GM12878 (cell line): ENCODE measurements at regions not wholly inside any gene's neighbourhood (a gene's known extent, or its start where the extent isn't known, plus 50 kb on each side); places are given as distances from the start of the nearest gene placed in this dataset.

ENCODE experiments used
- MYC ChIP-seq: IDR thresholded peaks from 2 replicates; pipeline ENCODE4 v1.6.1; 2011; ENCODE audit warnings: mild to moderate bottlenecking, low read length, moderate library complexity, inconsistent platforms; ENCODE audit not compliant: insufficient read depth, insufficient replicate concordance, insufficient read length, severe bottlenecking
- SREBF2 ChIP-seq: IDR thresholded peaks from 2 replicates; pipeline ENCODE4 v1.6.1; 2012; ENCODE audit warnings: mild to moderate bottlenecking, low read length
- ZNF24 ChIP-seq: fragments of 450-650 bp; IDR thresholded peaks from 2 replicates; pipeline ENCODE4 v1.6.1; 2017; ENCODE audit warnings: antibody characterized with exemption, mild to moderate bottlenecking
- TF ChIP-seq, protein P1 (sequence below), 3 experiments: IDR thresholded peaks in 2 of 3; conservative IDR thresholded peaks in 1 of 3; 2 replicates each; pipeline ENCODE4 v1.5.1; 2011; ENCODE audit warnings: low read depth in 3 of 3, low read length in 3 of 3, mild to moderate bottlenecking in 3 of 3, control low read depth in 2 of 3, moderate library complexity in 2 of 3, inconsistent platforms in 1 of 3, mixed read lengths in 1 of 3; ENCODE audit not compliant: control insufficient read depth in 2 of 3, insufficient read depth in 1 of 3; ENCODE audit errors: extremely low read depth in 1 of 3

DNA sequence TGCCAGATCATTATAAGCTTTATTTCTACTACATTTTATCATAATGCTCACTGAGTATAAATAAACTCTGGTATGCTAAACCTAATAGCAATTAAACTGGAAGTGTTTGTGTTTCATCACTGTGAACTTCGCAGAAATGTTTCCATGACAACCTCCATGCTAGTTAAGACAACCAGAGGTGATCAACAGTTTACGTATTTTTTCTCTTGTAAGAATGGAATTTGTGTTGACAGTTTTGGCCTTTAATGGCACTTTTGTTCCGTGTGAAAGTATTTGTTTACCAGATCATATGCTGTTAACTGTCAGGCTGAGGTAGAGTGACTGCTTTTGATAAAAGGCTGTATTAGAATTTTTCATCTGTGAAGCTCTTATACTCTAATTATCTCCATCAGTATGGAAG lies 212.1 kb upstream of the PPP1R3A start:
- TF ChIP-seq ZNF24 (no peak), SREBF2 (no peak), MYC (no peak)
- TF ChIP-seq, protein P1, sequence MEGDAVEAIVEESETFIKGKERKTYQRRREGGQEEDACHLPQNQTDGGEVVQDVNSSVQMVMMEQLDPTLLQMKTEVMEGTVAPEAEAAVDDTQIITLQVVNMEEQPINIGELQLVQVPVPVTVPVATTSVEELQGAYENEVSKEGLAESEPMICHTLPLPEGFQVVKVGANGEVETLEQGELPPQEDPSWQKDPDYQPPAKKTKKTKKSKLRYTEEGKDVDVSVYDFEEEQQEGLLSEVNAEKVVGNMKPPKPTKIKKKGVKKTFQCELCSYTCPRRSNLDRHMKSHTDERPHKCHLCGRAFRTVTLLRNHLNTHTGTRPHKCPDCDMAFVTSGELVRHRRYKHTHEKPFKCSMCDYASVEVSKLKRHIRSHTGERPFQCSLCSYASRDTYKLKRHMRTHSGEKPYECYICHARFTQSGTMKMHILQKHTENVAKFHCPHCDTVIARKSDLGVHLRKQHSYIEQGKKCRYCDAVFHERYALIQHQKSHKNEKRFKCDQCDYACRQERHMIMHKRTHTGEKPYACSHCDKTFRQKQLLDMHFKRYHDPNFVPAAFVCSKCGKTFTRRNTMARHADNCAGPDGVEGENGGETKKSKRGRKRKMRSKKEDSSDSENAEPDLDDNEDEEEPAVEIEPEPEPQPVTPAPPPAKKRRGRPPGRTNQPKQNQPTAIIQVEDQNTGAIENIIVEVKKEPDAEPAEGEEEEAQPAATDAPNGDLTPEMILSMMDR (IDR thresholded peaks at IDR 0.05 in 2 of 3, conservative IDR thresholded peaks at IDR 0.05 in 1 of 3; ENCODE audit: control insufficient read depth in 2 of 3, extremely low read depth in 1 of 3, insufficient read depth in 1 of 3, low read depth in 3 of 3, low read length in 3 of 3), result no peak
